OCI-LY1 (cell line): ENCODE measurements at regions not wholly inside any gene's neighbourhood (a gene's known extent, or its start where the extent isn't known, plus 50 kb on each side); places are given as distances from the start of the nearest gene placed in this dataset.

Experiments used
- H2AFZ ChIP-seq: fragments of 200-600 bp; sonication (generic), shearing (Covaris generic); 2 replicates; pipeline ENCODE4 v1.6.0; 2014; ENCODE audit warnings: antibody characterized with exemption, mild to moderate bottlenecking, low read length
- H3F3A ChIP-seq: fragments of 200-600 bp; sonication (generic), shearing (Covaris generic); 2 replicates; pipeline ENCODE4 v1.6.0; 2014; ENCODE audit warnings: mild to moderate bottlenecking, antibody characterized with exemption, low read length, moderate library complexity; ENCODE audit not compliant: insufficient read depth
- H3K27ac ChIP-seq: fragments of 200-600 bp; sonication (generic); 2 replicates; pipeline ENCODE4 v1.5.1; 2014; ENCODE audit warnings: low read length, mixed run types, mild to moderate bottlenecking, low read depth; ENCODE audit not compliant: poor library complexity, severe bottlenecking
- H3K27me3 ChIP-seq: fragments of 200-600 bp; sonication (generic); 2 replicates; pipeline ENCODE4 v1.6.0; 2014; ENCODE audit warnings: antibody characterized with exemption, mild to moderate bottlenecking, low read length, moderate library complexity; ENCODE audit not compliant: insufficient read depth
- H3K36me3 ChIP-seq: fragments of 200-600 bp; sonication (generic); 2 replicates; pipeline ENCODE4 v1.6.1; 2014; ENCODE audit warnings: mild to moderate bottlenecking, antibody characterized with exemption, low read length, moderate library complexity, mixed read lengths; ENCODE audit not compliant: insufficient read depth
- H3K4me1 ChIP-seq: fragments of 200-600 bp; sonication (generic); 2 replicates; pipeline ENCODE4 v1.5.1; 2014; ENCODE audit warnings: mild to moderate bottlenecking, low read length, moderate library complexity; ENCODE audit not compliant: insufficient read depth, severe bottlenecking
- H3K4me2 ChIP-seq: fragments of 200-600 bp; sonication (generic), shearing (Covaris generic); 2 replicates; pipeline ENCODE4 v1.6.1; 2014; ENCODE audit warnings: low read length
- H3K4me3 ChIP-seq: fragments of 200-600 bp; sonication (generic); 2 replicates; pipeline ENCODE4 v1.5.1; 2014; ENCODE audit warnings: low read length, low read depth, mild to moderate bottlenecking, mixed read lengths; ENCODE audit not compliant: poor library complexity, severe bottlenecking
- H3K79me2 ChIP-seq: fragments of 200-600 bp; shearing (Covaris generic); 2 replicates; pipeline ENCODE4 v1.6.1; 2016; ENCODE audit warnings: mixed run types, low read length, mixed read lengths; ENCODE audit not compliant: insufficient read depth
- H3K9ac ChIP-seq: fragments of 200-600 bp; sonication (generic), shearing (Covaris generic); 2 replicates; pipeline ENCODE4 v1.6.1; 2014; ENCODE audit warnings: mild to moderate bottlenecking, low read length, mixed read lengths
- H3K9me2 ChIP-seq: fragments of 200-600 bp; sonication (generic), shearing (Covaris generic); 2 replicates; pipeline ENCODE4 v1.6.1; 2014; ENCODE audit warnings: low read depth, mild to moderate bottlenecking, low read length, mixed read lengths
- H3K9me3 ChIP-seq: fragments of 200-600 bp; shearing (Covaris generic); 2 replicates; pipeline ENCODE4 v1.6.1; 2014; ENCODE audit warnings: low read length, mixed read lengths
- H4K20me1 ChIP-seq: fragments of 200-600 bp; sonication (generic), shearing (Covaris generic); 2 replicates; pipeline ENCODE4 v1.6.0; 2016; ENCODE audit warnings: mild to moderate bottlenecking, low read length; ENCODE audit not compliant: insufficient read depth
- CTCF ChIP-seq: fragments of 200-600 bp; sonication (generic), shearing (Covaris generic); IDR thresholded peaks from 2 replicates; pipeline ENCODE4 v1.5.1; 2017; ENCODE audit warnings: mild to moderate bottlenecking, antibody characterized with exemption, low read length, moderate library complexity, mixed read lengths
- EZH2 ChIP-seq: fragments of 200-600 bp; sonication (generic), shearing (Covaris generic); IDR thresholded peaks from 2 replicates; pipeline ENCODE4 v1.8.0; 2017; ENCODE audit warnings: borderline replicate concordance, mixed run types, mild to moderate bottlenecking, antibody characterized with exemption, low read length, moderate library complexity, mixed read lengths

GRCh38 chr18:29157057-29157780, 980.3 kb upstream of the CDH2 start:
- H3K36me3 ChIP-seq: no peaks in the 10 kb centered on the region

GRCh38 chr18:29156531-29156930, 979.6 kb upstream of the CDH2 start:
- no peak overlapping the region for H3K4me2 ChIP-seq
- H3K27ac ChIP-seq: no peak overlapping the region
- H3F3A ChIP-seq: no peaks in the 10 kb centered on the region
- H3K9ac ChIP-seq: no peak overlapping the region
- no peaks in the 10 kb centered on the region for H3K4me1 ChIP-seq
- no peaks in the 10 kb centered on the region for H4K20me1 ChIP-seq
- no peak for TF ChIP-seq EZH2
- no peak for TF ChIP-seq CTCF
- no peak overlapping the region for H2AFZ ChIP-seq
- H3K9me3 ChIP-seq: no peaks in the 10 kb centered on the region
- no peaks in the 10 kb centered on the region for H3K36me3 ChIP-seq
- no peaks in the 10 kb centered on the region for H3K9me2 ChIP-seq
- no peak overlapping the region for H3K4me3 ChIP-seq
- H3K27me3 ChIP-seq: no peaks in the 10 kb centered on the region
- no peaks in the 10 kb centered on the region for H3K79me2 ChIP-seq

More at GRCh38 chr18:29157057-29157780, 980.3 kb upstream of the CDH2 start:
- TF ChIP-seq EZH2: no peak
- no peak for TF ChIP-seq CTCF
- no peaks in the 10 kb centered on the region for H3K79me2 ChIP-seq
- H3K27me3 ChIP-seq: no peaks in the 10 kb centered on the region
- no peaks in the 10 kb centered on the region for H3K9me2 ChIP-seq
- H3K4me3 ChIP-seq: no peak overlapping the region
- H3K27ac ChIP-seq: no peak overlapping the region
- H3K4me2 ChIP-seq: no peak overlapping the region
- no peaks in the 10 kb centered on the region for H3K9me3 ChIP-seq
- H2AFZ ChIP-seq: no peak overlapping the region
- H3K9ac ChIP-seq: no peak overlapping the region
- no peaks in the 10 kb centered on the region for H3K4me1 ChIP-seq
- H3F3A ChIP-seq: no peaks in the 10 kb centered on the region
- H4K20me1 ChIP-seq: no peaks in the 10 kb centered on the region

GRCh38 chr18:29154758-29155725, 978.1 kb upstream of the CDH2 start:
- no peaks in the 10 kb centered on the region for H3K36me3 ChIP-seq
- TF ChIP-seq CTCF (no peak), EZH2 (no peak)
- no peaks in the 10 kb centered on the region for H3K9me2 ChIP-seq
- H3K27me3 ChIP-seq: no peaks in the 10 kb centered on the region
- no peak overlapping the region for H2AFZ ChIP-seq
- no peaks in the 10 kb centered on the region for H3K9me3 ChIP-seq
- H3K9ac ChIP-seq: no peak overlapping the region
- H3F3A ChIP-seq: no peaks in the 10 kb centered on the region
- H3K27ac ChIP-seq: no peak overlapping the region
- no peaks in the 10 kb centered on the region for H3K79me2 ChIP-seq
- no peak overlapping the region for H3K4me2 ChIP-seq
- no peaks in the 10 kb centered on the region for H4K20me1 ChIP-seq
- H3K4me3 ChIP-seq: no peak overlapping the region
- no peaks in the 10 kb centered on the region for H3K4me1 ChIP-seq
